Parathyroid adenoma (tissue), 2 donors: ENCODE measurements at regions not wholly inside any gene's neighbourhood (a gene's known extent, or its start where the extent isn't known, plus 50 kb on each side); places are given as distances from the start of the nearest gene placed in this dataset.

Source experiments
- H2AFZ ChIP-seq: fragments of 300-600 bp; sonication (generic); one replicate; pipeline ENCODE4 v1.7.0; 2017; ENCODE audit warnings: antibody characterized with exemption, mild to moderate bottlenecking
- H3K27ac ChIP-seq: fragments of 300-600 bp; sonication (generic); one replicate; pipeline ENCODE4 v1.7.0; 2017
- H3K27me3 ChIP-seq: fragments of 300-600 bp; sonication (generic); one replicate; pipeline ENCODE4 v1.7.0; 2017; ENCODE audit warnings: low read length; ENCODE audit not compliant: control insufficient read depth, insufficient read depth
- H3K36me3 ChIP-seq: fragments of 300-600 bp; sonication (generic); one replicate; pipeline ENCODE4 v1.7.0; 2017; ENCODE audit warnings: low read length; ENCODE audit not compliant: control insufficient read depth, insufficient read depth
- H3K4me1 ChIP-seq: fragments of 300-600 bp; sonication (generic); one replicate; pipeline ENCODE4 v1.7.0; 2017; ENCODE audit warnings: control low read depth
- H3K4me2 ChIP-seq: fragments of 300-600 bp; sonication (generic); one replicate; pipeline ENCODE4 v1.7.0; 2017; ENCODE audit warnings: low read length
- H3K4me3 ChIP-seq: fragments of 300-600 bp; sonication (generic); one replicate; pipeline ENCODE4 v1.7.0; 2017; ENCODE audit warnings: low read depth, low read length
- H3K79me2 ChIP-seq: fragments of 300-600 bp; sonication (generic); one replicate; pipeline ENCODE4 v1.7.0; 2017; ENCODE audit warnings: control low read depth
- H3K9ac ChIP-seq: fragments of 300-600 bp; sonication (generic); one replicate; pipeline ENCODE4 v1.7.0; 2017; ENCODE audit warnings: mild to moderate bottlenecking
- H3K9me3 ChIP-seq: fragments of 300-600 bp; sonication (generic); one replicate; pipeline ENCODE4 v1.7.0; 2017; ENCODE audit warnings: low read length; ENCODE audit not compliant: control insufficient read depth
- TF ChIP-seq, protein P1 (sequence below): fragments of 300-600 bp; sonication (generic); IDR thresholded peaks from one replicate; pipeline ENCODE4 v1.7.0; 2017; ENCODE audit warnings: antibody characterized with exemption, mild to moderate bottlenecking
- donor health status: primary hyperparathyroidism.

DNA sequence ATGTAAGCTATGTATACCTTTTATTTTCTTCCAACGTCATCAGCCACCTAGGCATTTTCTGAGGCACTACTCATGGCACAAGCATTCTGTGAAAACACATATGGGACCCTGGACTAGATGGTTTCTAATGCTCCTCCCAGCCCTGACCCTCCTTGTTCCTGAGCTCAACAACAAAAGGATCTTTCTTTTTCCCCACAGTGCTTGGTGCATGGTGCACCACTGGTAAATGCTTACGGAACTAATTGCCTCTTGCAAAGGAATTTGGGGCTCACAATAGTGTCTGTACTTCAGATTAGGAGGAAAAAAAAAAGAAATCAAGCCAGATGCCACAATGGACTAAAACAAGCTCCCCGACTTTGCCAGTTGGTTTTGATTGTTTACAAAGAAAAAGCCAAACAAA, 390.5 kb downstream of the PLPP3 start:
- H3K27ac ChIP-seq, result no peak overlapping the region
- no peak overlapping the region for H2AFZ ChIP-seq
- no peak overlapping the region for H3K9ac ChIP-seq
- H3K4me1 ChIP-seq, result no peaks in the 10 kb centered on the region
- no peaks in the 10 kb centered on the region for H3K36me3 ChIP-seq
- H3K79me2 ChIP-seq, result no peaks in the 10 kb centered on the region
- TF ChIP-seq, protein P1, sequence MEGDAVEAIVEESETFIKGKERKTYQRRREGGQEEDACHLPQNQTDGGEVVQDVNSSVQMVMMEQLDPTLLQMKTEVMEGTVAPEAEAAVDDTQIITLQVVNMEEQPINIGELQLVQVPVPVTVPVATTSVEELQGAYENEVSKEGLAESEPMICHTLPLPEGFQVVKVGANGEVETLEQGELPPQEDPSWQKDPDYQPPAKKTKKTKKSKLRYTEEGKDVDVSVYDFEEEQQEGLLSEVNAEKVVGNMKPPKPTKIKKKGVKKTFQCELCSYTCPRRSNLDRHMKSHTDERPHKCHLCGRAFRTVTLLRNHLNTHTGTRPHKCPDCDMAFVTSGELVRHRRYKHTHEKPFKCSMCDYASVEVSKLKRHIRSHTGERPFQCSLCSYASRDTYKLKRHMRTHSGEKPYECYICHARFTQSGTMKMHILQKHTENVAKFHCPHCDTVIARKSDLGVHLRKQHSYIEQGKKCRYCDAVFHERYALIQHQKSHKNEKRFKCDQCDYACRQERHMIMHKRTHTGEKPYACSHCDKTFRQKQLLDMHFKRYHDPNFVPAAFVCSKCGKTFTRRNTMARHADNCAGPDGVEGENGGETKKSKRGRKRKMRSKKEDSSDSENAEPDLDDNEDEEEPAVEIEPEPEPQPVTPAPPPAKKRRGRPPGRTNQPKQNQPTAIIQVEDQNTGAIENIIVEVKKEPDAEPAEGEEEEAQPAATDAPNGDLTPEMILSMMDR, result no peak
- H3K4me2 ChIP-seq, result no peak overlapping the region
- H3K4me3 ChIP-seq, result no peak overlapping the region
- H3K27me3 ChIP-seq, result no peaks in the 10 kb centered on the region
- H3K9me3 ChIP-seq, result no peaks in the 10 kb centered on the region

GRCh38 chr1:56188221-56188620, 391.1 kb downstream of the PLPP3 start:
- Histone ChIP-seq H2AFZ (no peak overlapping the region), H3K4me2 (no peak overlapping the region), H3K4me1 (no peaks in the 10 kb centered on the region), H3K9ac (no peak overlapping the region), H3K36me3 (no peaks in the 10 kb centered on the region), H3K79me2 (no peaks in the 10 kb centered on the region), H3K9me3 (no peaks in the 10 kb centered on the region), H3K27me3 (no peaks in the 10 kb centered on the region), H3K27ac (no peak overlapping the region), H3K4me3 (no peak overlapping the region)
- TF ChIP-seq, protein P1, result no peak

DNA sequence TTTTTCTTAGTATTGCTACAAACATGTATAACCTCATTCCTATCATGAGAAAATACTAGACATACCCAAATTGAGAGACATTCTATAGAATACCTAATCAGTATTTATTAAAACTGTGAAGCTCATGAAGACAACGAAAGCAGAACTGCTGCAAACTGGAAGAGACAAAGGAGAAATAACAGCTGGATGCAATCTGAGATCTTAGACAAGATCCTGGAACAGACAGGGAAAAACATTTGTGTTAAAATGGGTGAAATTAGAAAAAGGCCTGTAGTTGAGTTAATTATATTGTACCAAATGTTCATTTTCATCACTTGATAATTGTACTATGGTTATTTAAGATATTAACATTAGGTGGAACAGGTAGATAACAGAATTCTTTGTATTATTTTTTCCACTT, 392.0 kb downstream of the PLPP3 start:
- Histone ChIP-seq H3K4me1 (no peaks in the 10 kb centered on the region), H2AFZ (no peak overlapping the region), H3K9me3 (no peaks in the 10 kb centered on the region), H3K4me3 (no peak overlapping the region), H3K9ac (no peak overlapping the region), H3K27me3 (no peaks in the 10 kb centered on the region), H3K27ac (no peak overlapping the region), H3K4me2 (no peak overlapping the region), H3K79me2 (no peaks in the 10 kb centered on the region), H3K36me3 (no peaks in the 10 kb centered on the region)
- TF ChIP-seq, protein P1, result no peak

DNA sequence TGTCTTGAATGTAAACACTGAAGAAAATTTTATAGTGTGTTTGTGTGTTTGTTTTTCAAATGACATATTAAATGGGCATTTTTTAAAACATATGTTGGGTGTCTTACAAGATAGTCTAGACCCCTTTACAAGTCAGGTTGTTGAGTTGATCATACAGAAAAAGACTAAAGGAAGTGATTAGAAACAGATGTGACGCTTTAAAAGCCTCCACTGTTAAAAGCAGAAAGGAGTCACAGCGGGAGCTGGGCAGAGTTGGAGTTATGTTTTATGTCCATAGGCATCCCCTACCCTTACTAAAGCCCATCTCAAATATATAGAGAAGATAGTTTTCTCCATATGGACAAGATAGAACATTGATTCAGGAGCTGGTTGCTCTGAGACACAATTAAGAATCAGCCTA, 393.9 kb downstream of the PLPP3 start:
- Histone ChIP-seq H3K27me3 (no peaks in the 10 kb centered on the region), H2AFZ (no peak overlapping the region), H3K9ac (no peak overlapping the region), H3K9me3 (no peaks in the 10 kb centered on the region), H3K4me1 (no peaks in the 10 kb centered on the region), H3K4me2 (no peak overlapping the region), H3K79me2 (no peaks in the 10 kb centered on the region), H3K4me3 (no peak overlapping the region), H3K27ac (no peak overlapping the region), H3K36me3 (no peaks in the 10 kb centered on the region)
- TF ChIP-seq, protein P1, result no peak

- H3K36me3 ChIP-seq, result no peaks in the 10 kb centered on the region
These were observed 396.2 kb downstream of the PLPP3 start for GRCh38 chr1:56183151-56183550.

More at GRCh38 chr1:56183151-56183550, 396.2 kb downstream of the PLPP3 start:
- Histone ChIP-seq H3K4me3 (no peak overlapping the region), H3K4me2 (no peak overlapping the region), H3K9me3 (no peaks in the 10 kb centered on the region), H3K9ac (no peak overlapping the region), H3K4me1 (no peaks in the 10 kb centered on the region), H3K27me3 (no peaks in the 10 kb centered on the region), H2AFZ (no peak overlapping the region), H3K27ac (no peak overlapping the region), H3K79me2 (no peaks in the 10 kb centered on the region)
- TF ChIP-seq, protein P1, result no peak
